Brain microvascular endothelial cell (primary cell): ENCODE measurements at regions not wholly inside any gene's neighbourhood (a gene's known extent, or its start where the extent isn't known, plus 50 kb on each side); places are given as distances from the start of the nearest gene placed in this dataset.

Source experiments
- DNase-seq: peaks from one replicate; pipeline ENCODE4 v3.0.0-alpha.2; 2020
- H3K27ac ChIP-seq: fragments of 250-450 bp; sonication (Bioruptor Pico); 2 replicates; pipeline ENCODE4 v1.5.1; 2020; ENCODE audit warnings: mild to moderate bottlenecking, moderate library complexity
- H3K27me3 ChIP-seq: fragments of 250-450 bp; sonication (Bioruptor Pico); replicated peaks from 2 replicates; pipeline ENCODE4 v1.5.1; 2020; ENCODE audit warnings: mild to moderate bottlenecking
- H3K36me3 ChIP-seq: fragments of 250-450 bp; sonication (Bioruptor Pico); replicated peaks from 2 replicates; pipeline ENCODE4 v1.5.1; 2020; ENCODE audit warnings: mild to moderate bottlenecking
- H3K4me3 ChIP-seq: 2 replicates; pipeline ENCODE4 v1.5.1; 2011; ENCODE audit warnings: low read depth, mild to moderate bottlenecking, control low read depth, low read length, moderate library complexity
- in situ Hi-C: cut with HindIII; loops from 2 replicates; pipeline ENCODE4 v1.10.0; 2017; ENCODE audit warnings: low sequenced_read_pairs, low pct_ligation_motif_present
- TF ChIP-seq, protein P1 (sequence below): IDR thresholded peaks from 2 replicates; pipeline ENCODE4 v1.5.1; 2011; ENCODE audit warnings: low read depth, mild to moderate bottlenecking, moderate library complexity, low read length, control low read depth, inconsistent platforms; ENCODE audit errors: missing control alignments

DNA sequence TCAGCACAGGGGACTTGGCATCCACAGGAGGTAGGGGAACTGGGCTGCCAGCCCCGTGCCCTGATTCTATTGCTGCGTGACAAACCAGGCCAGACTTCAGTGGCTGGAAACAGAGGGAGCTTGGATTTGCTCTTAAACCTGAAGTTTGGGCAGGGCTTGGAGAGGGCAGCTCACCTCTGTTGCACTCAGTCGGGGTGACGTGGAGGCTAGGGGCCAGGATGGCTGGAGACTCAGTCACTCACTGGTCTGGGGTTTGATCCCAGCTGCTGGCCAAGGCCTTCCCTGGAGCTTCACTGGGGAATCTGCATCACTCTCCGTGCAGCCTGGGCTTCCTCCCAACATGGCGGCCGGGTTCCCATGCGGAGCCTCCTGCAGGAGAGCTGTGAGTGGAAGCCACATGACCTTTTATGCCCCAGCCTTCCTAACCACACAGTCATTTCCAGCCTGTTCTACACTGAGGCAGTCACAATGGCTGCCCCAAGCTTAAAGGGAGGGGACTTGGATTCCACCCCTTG, 175.2 kb upstream of the HDAC4 start:
- H3K27ac ChIP-seq = no peak overlapping the region
- in situ Hi-C loops = no loop called here
- H3K36me3 ChIP-seq = no peaks in the 10 kb centered on the region

DNA sequence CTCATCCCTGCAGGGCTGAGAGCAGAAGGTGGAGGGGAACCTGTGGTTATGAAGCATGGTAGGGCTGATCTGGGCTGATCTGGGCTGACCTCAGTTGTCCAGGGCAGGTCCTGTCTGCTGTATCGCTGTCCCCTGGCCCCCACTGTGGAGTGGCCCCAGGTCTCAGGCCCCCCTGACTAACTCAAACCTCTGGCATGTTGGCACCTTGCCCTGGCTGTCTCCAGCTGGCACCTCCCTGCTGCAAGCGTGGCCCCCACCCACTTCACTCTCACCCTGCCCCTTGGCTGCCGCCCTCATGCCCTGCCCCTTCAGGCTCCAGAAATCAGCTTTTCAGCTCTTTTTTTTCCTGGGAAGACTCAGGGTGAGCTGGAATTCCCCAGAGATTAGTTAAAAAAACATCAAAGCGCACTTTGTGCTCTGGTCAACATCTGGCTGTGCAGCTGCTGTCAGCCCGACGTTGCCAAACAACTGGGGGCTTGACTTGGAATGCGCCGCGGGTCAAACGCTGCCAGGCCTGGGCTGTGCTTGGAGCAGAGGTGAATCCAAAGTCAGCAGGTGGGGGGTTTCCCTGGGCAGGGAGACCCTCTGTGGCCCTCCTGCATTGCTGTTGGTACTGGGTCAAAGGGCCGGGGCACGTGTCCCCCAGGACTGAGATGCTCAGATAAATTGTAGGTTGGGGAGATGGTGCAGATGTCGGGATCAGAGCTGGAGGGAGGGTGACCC, 173.8 kb upstream of the HDAC4 start:
- H3K4me3 ChIP-seq = no peak overlapping the region
- H3K27me3 ChIP-seq = no peaks in the 10 kb centered on the region
- in situ Hi-C loops = no loop called here
- TF ChIP-seq, protein P1, sequence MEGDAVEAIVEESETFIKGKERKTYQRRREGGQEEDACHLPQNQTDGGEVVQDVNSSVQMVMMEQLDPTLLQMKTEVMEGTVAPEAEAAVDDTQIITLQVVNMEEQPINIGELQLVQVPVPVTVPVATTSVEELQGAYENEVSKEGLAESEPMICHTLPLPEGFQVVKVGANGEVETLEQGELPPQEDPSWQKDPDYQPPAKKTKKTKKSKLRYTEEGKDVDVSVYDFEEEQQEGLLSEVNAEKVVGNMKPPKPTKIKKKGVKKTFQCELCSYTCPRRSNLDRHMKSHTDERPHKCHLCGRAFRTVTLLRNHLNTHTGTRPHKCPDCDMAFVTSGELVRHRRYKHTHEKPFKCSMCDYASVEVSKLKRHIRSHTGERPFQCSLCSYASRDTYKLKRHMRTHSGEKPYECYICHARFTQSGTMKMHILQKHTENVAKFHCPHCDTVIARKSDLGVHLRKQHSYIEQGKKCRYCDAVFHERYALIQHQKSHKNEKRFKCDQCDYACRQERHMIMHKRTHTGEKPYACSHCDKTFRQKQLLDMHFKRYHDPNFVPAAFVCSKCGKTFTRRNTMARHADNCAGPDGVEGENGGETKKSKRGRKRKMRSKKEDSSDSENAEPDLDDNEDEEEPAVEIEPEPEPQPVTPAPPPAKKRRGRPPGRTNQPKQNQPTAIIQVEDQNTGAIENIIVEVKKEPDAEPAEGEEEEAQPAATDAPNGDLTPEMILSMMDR = no peak
- H3K27ac ChIP-seq = no peak overlapping the region
- DNase-seq = no peak
- no peaks in the 10 kb centered on the region for H3K36me3 ChIP-seq

More for the DNA sequence above, 175.2 kb upstream of the HDAC4 start:
- no peak overlapping the region for H3K4me3 ChIP-seq
- no peaks in the 10 kb centered on the region for H3K27me3 ChIP-seq
- TF ChIP-seq, protein P1 = no peak
- DNase-seq = no peak

DNA sequence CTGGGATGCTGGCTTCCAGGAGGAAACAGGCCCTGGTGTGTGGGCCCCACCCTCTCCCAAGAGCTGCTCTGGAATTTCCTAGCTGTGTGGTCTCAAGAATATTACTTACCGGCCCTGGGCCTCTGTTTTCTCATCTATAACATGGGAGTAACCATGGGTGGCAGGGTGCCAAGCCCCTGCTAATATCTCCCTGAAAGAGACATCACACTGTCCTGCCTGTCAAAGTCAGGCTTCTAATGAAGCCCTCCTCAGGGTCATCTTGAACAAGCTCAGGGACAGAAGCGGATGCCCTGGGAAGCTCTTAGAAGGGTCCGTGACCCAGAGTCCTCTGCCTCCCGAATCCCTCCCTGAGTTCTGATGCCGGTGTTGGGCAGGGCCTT, 173.2 kb upstream of the HDAC4 start:
- no peak for DNase-seq
- TF ChIP-seq, protein P1 = no peak
- in situ Hi-C loops = no loop called here
- Histone ChIP-seq H3K27me3 (no peaks in the 10 kb centered on the region), H3K36me3 (no peaks in the 10 kb centered on the region), H3K27ac (no peak overlapping the region), H3K4me3 (no peak overlapping the region)

DNA sequence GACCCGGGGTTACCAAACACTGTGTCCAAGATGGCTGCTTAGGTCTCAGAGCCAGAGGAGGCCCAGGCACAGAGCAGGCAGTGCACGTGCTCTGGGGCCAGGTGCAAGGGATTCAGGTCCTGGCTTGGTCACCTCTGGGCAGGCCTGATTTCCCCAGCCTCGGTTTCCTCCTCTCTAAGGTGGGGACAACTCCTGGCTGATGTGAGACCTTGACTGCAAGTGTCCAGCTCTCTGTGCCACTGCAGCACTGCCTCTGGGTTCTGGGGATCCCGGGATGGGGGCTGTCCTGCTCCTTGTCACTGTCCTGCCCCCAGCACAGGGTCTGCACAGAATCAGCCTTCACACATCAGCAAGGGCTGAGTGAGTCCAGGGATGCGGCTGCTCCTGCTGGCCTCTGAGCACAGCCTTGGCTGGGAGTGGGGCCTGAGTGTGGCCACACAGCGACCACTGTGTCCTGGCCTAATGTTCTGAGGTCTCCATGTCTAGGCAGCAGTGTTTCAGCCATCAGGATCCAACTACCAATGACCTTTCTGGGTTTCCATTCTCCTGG, 170.2 kb upstream of the HDAC4 start:
- DNase-seq = no peak
- Histone ChIP-seq H3K36me3 (no peaks in the 10 kb centered on the region), H3K4me3 (no peak overlapping the region), H3K27me3 (no peaks in the 10 kb centered on the region), H3K27ac (no peak overlapping the region)
- TF ChIP-seq, protein P1 = no peak
- in situ Hi-C loops = no loop called here

DNA sequence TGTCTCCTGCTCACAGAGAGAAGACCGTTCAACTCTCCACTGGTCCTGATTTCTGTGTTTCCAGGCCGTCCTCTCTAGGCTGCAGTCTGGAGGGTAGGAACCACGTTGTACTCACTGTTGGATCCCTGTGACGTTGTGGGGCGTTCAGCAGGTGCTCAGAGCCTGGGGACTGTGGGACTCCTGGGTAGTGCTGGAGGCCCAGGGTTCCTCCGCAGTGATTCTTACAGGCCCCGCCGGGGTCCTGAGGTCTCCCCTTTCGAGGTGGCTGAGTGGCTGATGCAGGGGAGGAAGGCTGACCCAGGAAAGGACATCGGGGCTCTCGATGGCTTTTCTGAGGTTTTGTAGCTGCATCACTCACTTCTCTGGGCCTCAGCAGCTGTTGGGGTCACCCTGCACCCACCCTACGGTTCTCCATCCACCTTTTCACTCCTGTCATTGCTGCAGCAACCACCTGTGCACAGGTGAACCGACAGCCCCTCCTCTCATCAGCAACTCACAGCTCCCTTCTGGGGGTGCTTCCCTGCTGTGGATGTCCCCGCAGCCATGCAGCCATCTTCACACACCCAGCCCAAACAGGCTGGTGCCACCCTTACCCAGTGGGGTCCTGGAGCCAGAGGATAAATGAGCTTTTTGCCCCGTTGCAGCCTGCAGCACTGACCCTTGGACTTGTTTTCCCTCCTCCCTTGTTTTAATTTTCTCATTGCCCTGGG, 169.6 kb upstream of the HDAC4 start:
- H3K27me3 ChIP-seq = no peaks in the 10 kb centered on the region
- H3K36me3 ChIP-seq = no peaks in the 10 kb centered on the region
- H3K27ac ChIP-seq = no peak overlapping the region
- no peak overlapping the region for H3K4me3 ChIP-seq
- in situ Hi-C loops = no loop called here
- DNase-seq = no peak
- TF ChIP-seq, protein P1 = no peak
